ENCODE measurements at regions not wholly inside any gene's neighbourhood (a gene's known extent, or its start where the extent isn't known, plus 50 kb on each side); places are given as distances from the start of the nearest gene placed in this dataset.
"Not testable (repeated sequence)": the region's sequence is repeated elsewhere in the genome, so short reads cannot be mapped to it uniquely, and the experiment has no call there.

DNA sequence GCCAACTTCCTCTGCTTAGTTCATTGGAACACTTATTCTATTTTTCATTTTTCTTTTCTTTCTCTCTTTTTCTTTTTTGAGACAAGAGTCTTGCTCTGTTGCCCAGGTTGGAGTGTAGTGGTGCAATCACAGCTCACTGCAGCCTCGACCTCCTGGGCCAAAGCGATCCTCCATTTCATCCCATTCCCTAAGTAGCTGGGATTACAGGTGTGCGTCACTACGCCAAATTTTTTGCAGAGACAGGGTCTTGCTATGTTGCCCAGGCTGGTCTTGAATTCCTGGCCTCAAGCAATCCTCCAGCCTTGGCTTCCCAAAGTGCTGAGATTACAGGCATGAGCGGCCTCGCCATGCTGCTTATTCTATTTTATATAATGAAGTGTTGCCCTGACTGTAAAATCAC, 336.4 kb upstream of the TNRC6C start:
- TF ChIP-seq, protein P1, sequence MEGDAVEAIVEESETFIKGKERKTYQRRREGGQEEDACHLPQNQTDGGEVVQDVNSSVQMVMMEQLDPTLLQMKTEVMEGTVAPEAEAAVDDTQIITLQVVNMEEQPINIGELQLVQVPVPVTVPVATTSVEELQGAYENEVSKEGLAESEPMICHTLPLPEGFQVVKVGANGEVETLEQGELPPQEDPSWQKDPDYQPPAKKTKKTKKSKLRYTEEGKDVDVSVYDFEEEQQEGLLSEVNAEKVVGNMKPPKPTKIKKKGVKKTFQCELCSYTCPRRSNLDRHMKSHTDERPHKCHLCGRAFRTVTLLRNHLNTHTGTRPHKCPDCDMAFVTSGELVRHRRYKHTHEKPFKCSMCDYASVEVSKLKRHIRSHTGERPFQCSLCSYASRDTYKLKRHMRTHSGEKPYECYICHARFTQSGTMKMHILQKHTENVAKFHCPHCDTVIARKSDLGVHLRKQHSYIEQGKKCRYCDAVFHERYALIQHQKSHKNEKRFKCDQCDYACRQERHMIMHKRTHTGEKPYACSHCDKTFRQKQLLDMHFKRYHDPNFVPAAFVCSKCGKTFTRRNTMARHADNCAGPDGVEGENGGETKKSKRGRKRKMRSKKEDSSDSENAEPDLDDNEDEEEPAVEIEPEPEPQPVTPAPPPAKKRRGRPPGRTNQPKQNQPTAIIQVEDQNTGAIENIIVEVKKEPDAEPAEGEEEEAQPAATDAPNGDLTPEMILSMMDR (IDR thresholded peaks at IDR 0.05; ENCODE audit: insufficient read depth, low read length, poor library complexity, severe bottlenecking): not testable (repeated sequence)
- not testable (repeated sequence) for TF ChIP-seq EZH2phosphoT487 (conservative IDR thresholded peaks at IDR 0.05; ENCODE audit: low read length)
